Hindlimb muscle (tissue), 1 donor: ENCODE measurements at regions not wholly inside any gene's neighbourhood (a gene's known extent, or its start where the extent isn't known, plus 50 kb on each side); places are given as distances from the start of the nearest gene placed in this dataset.

Experiments used
- DNase-seq: peaks from one replicate; pipeline ENCODE4 v3.0.0-alpha.2; 2013

GRCh38 chr1:192022827-192023226, 135.4 kb upstream of the RGS18 start:
- DNase-seq, result no peak

- no peak for DNase-seq
These were observed 133.4 kb upstream of the RGS18 start for GRCh38 chr1:192024881-192025280.

GRCh38 chr1:192038567-192038966, 119.7 kb upstream of the RGS18 start:
- DNase-seq, result no peak

GRCh38 chr1:192045131-192045530, 113.1 kb upstream of the RGS18 start:
- no peak for DNase-seq

GRCh38 chr1:192053531-192053971, 104.7 kb upstream of the RGS18 start:
- peak; percentile 65 for DNase-seq

GRCh38 chr1:192057766-192058165, 100.5 kb upstream of the RGS18 start:
- no peak for DNase-seq

- DNase-seq, result no peak
These were observed 98.9 kb upstream of the RGS18 start for GRCh38 chr1:192059407-192059806.

- DNase-seq, result no peak
These were observed 96.7 kb upstream of the RGS18 start for GRCh38 chr1:192061556-192061955.

- DNase-seq, result no peak
These were observed 93.2 kb upstream of the RGS18 start for GRCh38 chr1:192065087-192065486.

- no peak for DNase-seq
These were observed 92.1 kb upstream of the RGS18 start for GRCh38 chr1:192066202-192066601.

GRCh38 chr1:192067360-192067759, 90.9 kb upstream of the RGS18 start:
- no peak for DNase-seq

- DNase-seq, result no peak
These were observed 88.0 kb upstream of the RGS18 start for GRCh38 chr1:192070213-192070612.

- no peak for DNase-seq
These were observed 77.6 kb upstream of the RGS18 start for GRCh38 chr1:192080684-192081083.

GRCh38 chr1:192081359-192081758, 76.9 kb upstream of the RGS18 start:
- DNase-seq, result no peak

GRCh38 chr1:192086644-192087043, 71.6 kb upstream of the RGS18 start:
- no peak for DNase-seq

GRCh38 chr1:192087334-192087733, 70.9 kb upstream of the RGS18 start:
- no peak for DNase-seq

- DNase-seq, result no peak
These were observed 69.8 kb upstream of the RGS18 start for GRCh38 chr1:192088496-192088895.

GRCh38 chr1:192098001-192098400, 60.3 kb upstream of the RGS18 start:
- no peak for DNase-seq

- no peak for DNase-seq
These were observed 58.9 kb upstream of the RGS18 start for GRCh38 chr1:192099328-192099727.

- DNase-seq, result no peak
These were observed 57.4 kb upstream of the RGS18 start for GRCh38 chr1:192100686-192101468.

GRCh38 chr1:192104128-192104527, 54.1 kb upstream of the RGS18 start:
- no peak for DNase-seq

GRCh38 chr1:192104852-192105251, 53.4 kb upstream of the RGS18 start:
- no peak for DNase-seq

GRCh38 chr1:192108161-192108560, 50.1 kb upstream of the RGS18 start:
- DNase-seq, result no peak
